Pancreas (tissue), 10 donors: ENCODE measurements at regions not wholly inside any gene's neighbourhood (a gene's known extent, or its start where the extent isn't known, plus 50 kb on each side); places are given as distances from the start of the nearest gene placed in this dataset.
"Not testable (repeated sequence)": the region's sequence is repeated elsewhere in the genome, so short reads cannot be mapped to it uniquely, and the experiment has no call there.

Experiments
- ATAC-seq, 4 donors: fragments of 200-7000 bp; cut with Tn5 transposase; one replicate each; pipeline versions ENCODE4 v1.8.0 to v1.9.1; 2020; ENCODE audit warnings: mild to moderate bottlenecking in 4 of 4, moderate library complexity in 4 of 4
- DNase-seq, 6 donors: peaks; one replicate each; pipeline ENCODE4 v3.0.0-alpha.2; 2020
- FAIRE-seq: peaks from 2 replicates; lab custom pipeline; 2012; peaks lifted over from hg19 to GRCh38; lab: Jason Lieb, UNC
- H3K27ac ChIP-seq, 4 donors: fragments of 200-600 bp; sonication (generic); 1 replicate in 3 of 4; 2 replicates in 1 of 4; pipeline versions ENCODE4 v1.5.0 to v1.8.0; 2020
- H3K27me3 ChIP-seq, 4 donors: fragments of 200-600 bp; one replicate each; pipeline ENCODE4 v1.8.0; 2021
- H3K36me3 ChIP-seq, 3 donors: fragments of 200-600 bp; sonication (generic) in 1 of 3; one replicate each; pipeline versions ENCODE4 v1.5.0 to v1.8.0; 2020 to 2021
- H3K4me1 ChIP-seq, 3 donors: fragments of 200-600 bp; one replicate each; pipeline ENCODE4 v1.8.0; 2021
- H3K4me3 ChIP-seq, 4 donors: fragments of 200-600 bp; sonication (generic) in 2 of 4; one replicate each; pipeline versions ENCODE4 v1.5.0 to v1.8.0; 2020 to 2021
- H3K9me3 ChIP-seq, 4 donors: fragments of 200-600 bp; one replicate each; pipeline ENCODE4 v1.8.0; 2021
- CTCF ChIP-seq, 4 donors: fragments of 200-600 bp; sonication (generic) in 3 of 4; IDR thresholded peaks; one replicate each; pipeline versions ENCODE4 v1.5.0 to v1.8.0; 2021; ENCODE audit warnings: antibody characterized with exemption in 4 of 4
- WGBS, 2 donors: extraction: QIAGEN DNeasy Blood & Tissue Kit; methylation state at CpG; one replicate each; pipeline ENCODE4 v1.1.7; 2013; 5-methylcytosine and 5-hydroxymethylcytosine counted together
- intact Hi-C, 3 donors: fragments of 100-400 bp; cut with DNase I; formaldehyde crosslinking; loops; one replicate each; pipeline versions ENCODE4 v1.11.1 to v1.14.2; 2022
- donor health status: healthy with polysubstance abuse.
- donor health status: DM: no; HTN: no; CAD: no; lungs with moderate emphysema.
- donor health status: DM: no; HTN: no; CAD: no.
- donor health status: control.
- donor health status: control.
- donor health status: Bipolar disorder and iron deficiency.
- donor health status: DM: yes; HTN: yes; CAD: no.
- donor health status: DM: no; HTN: no; CAD: no.
- donor health status: DM: no; HTN: no; CAD: no.
- donor health status: DM: yes; HTN: yes; CAD: no.

GRCh38 chr1:234955107-234955731 lies 173.4 kb downstream of the TOMM20 start:
- ATAC-seq (peak in 3 of 4 donors; percentile 26 to 55 (median 49)), FAIRE-seq (no peak), DNase-seq (peak in 2 of 6 donors; percentile 49 to 72)
- 56 to 57% methylated on average over 11 of the region's 11 CpGs for WGBS, 2 donors
- no peak overlapping the region for H3K4me3 ChIP-seq
- H3K9me3 ChIP-seq = no peaks in the 10 kb centered on the region
- TF ChIP-seq CTCF (IDR thresholded peaks at IDR 0.05) = no peak
- H3K4me1 ChIP-seq = peaks cover 46 to 58% (median 54%) of the 10 kb centered on the region in 3 donors
- no peaks in the 10 kb centered on the region for H3K36me3 ChIP-seq
- peak overlapping the region in 3 of 4 donors; percentile 31 to 87 (median 80) for H3K27ac ChIP-seq
- intact Hi-C loops = no loop called here
- no peaks in the 10 kb centered on the region for H3K27me3 ChIP-seq

- no peaks in the 10 kb centered on the region for H3K27me3 ChIP-seq
- H3K4me3 ChIP-seq = no peak overlapping the region
- ATAC-seq = no peak
- no peaks in the 10 kb centered on the region for H3K9me3 ChIP-seq
- no peak for TF ChIP-seq CTCF (IDR thresholded peaks at IDR 0.05)
- intact Hi-C loops = no loop called here
- peak overlapping the region in 3 of 4 donors; percentile 31 to 87 (median 80) for H3K27ac ChIP-seq
- no peak for FAIRE-seq
- DNase-seq = no peak
- peaks cover 40 to 52% (median 48%) of the 10 kb centered on the region in 3 donors for H3K4me1 ChIP-seq
- WGBS, 2 donors = 97 to 99% methylated on average over 6 of the region's 6 CpGs
- H3K36me3 ChIP-seq = no peaks in the 10 kb centered on the region
Measured at GRCh38 chr1:234954613-234955012, 174.0 kb downstream of the TOMM20 start.

- Histone ChIP-seq H3K9me3 (no peaks in the 10 kb centered on the region), H3K4me1 (peaks cover 35 to 44% (median 40%) of the 10 kb centered on the region in 3 donors), H3K4me3 (no peak overlapping the region), H3K36me3 (no peaks in the 10 kb centered on the region), H3K27ac (peak overlapping the region in 1 of 4 donors; percentile 80), H3K27me3 (no peaks in the 10 kb centered on the region)
- ATAC-seq (no peak), FAIRE-seq (no peak), DNase-seq (no peak)
- TF ChIP-seq CTCF (IDR thresholded peaks at IDR 0.05) = no peak
- 84 to 88% methylated on average over 13 of the region's 13 CpGs for WGBS, 2 donors
- intact Hi-C loops = no loop called here
Measured at GRCh38 chr1:234953655-234954405, 174.8 kb downstream of the TOMM20 start.

- intact Hi-C loops = no loop called here
- TF ChIP-seq CTCF (IDR thresholded peaks at IDR 0.05) = no peak
- Histone ChIP-seq H3K27me3 (no peaks in the 10 kb centered on the region), H3K9me3 (no peaks in the 10 kb centered on the region), H3K36me3 (no peaks in the 10 kb centered on the region), H3K4me1 (peaks cover 7 to 11% (median 10%) of the 10 kb centered on the region in 3 donors), H3K27ac (no peak overlapping the region), H3K4me3 (no peak overlapping the region)
- FAIRE-seq (no peak), DNase-seq (no peak), ATAC-seq (no peak)
Measured at GRCh38 chr1:234950598-234950997, 178.0 kb downstream of the TOMM20 start.

GRCh38 chr1:234949528-234949927 lies 179.1 kb downstream of the TOMM20 start:
- H3K36me3 ChIP-seq, H3K27ac ChIP-seq, H3K27me3 ChIP-seq, H3K4me3 ChIP-seq, H3K9me3 ChIP-seq, DNase-seq, FAIRE-seq, H3K4me1 ChIP-seq, intact Hi-C loops, ATAC-seq: not testable (repeated sequence)
- WGBS, 2 donors = 96 to 98% methylated on average over 6 of the region's 6 CpGs
